Astrocyte (in vitro differentiated cells and primary cell): ENCODE measurements at regions not wholly inside any gene's neighbourhood (a gene's known extent, or its start where the extent isn't known, plus 50 kb on each side); places are given as distances from the start of the nearest gene placed in this dataset.
"Not testable (repeated sequence)": the region's sequence is repeated elsewhere in the genome, so short reads cannot be mapped to it uniquely, and the experiment has no call there.

ENCODE experiments used
- DNase-seq: peaks from one replicate; pipeline ENCODE4 v3.0.0-alpha.2; 2010; ENCODE audit warnings: low read depth
- FAIRE-seq: peaks from 2 replicates; lab custom pipeline; 2011; peaks lifted over from hg19 to GRCh38; lab: Jason Lieb, UNC
- H2AFZ ChIP-seq: 2 replicates; pipeline ENCODE4 v1.6.0; 2012; ENCODE audit warnings: low read depth, low read length, inconsistent platforms
- H3K27ac ChIP-seq: 2 replicates; pipeline ENCODE4 v1.5.1; 2011; ENCODE audit warnings: low read depth, low read length, inconsistent platforms
- H3K27me3 ChIP-seq: 2 replicates; pipeline ENCODE4 v1.6.0; 2011; ENCODE audit warnings: low read length, inconsistent platforms; ENCODE audit not compliant: insufficient read depth
- H3K36me3 ChIP-seq: 2 replicates; pipeline ENCODE4 v1.5.1; 2011; ENCODE audit warnings: low read length, inconsistent platforms; ENCODE audit not compliant: insufficient read depth
- H3K4me1 ChIP-seq: 2 replicates; pipeline ENCODE4 v1.5.1; 2011; ENCODE audit warnings: low read length, inconsistent platforms; ENCODE audit not compliant: insufficient read depth
- H3K4me2 ChIP-seq: 2 replicates; pipeline ENCODE4 v1.6.0; 2012; ENCODE audit warnings: low read length, inconsistent platforms
- H3K4me3 ChIP-seq: 2 replicates; pipeline ENCODE4 v1.5.1; 2011; ENCODE audit warnings: low read depth, mild to moderate bottlenecking, low read length, inconsistent platforms; ENCODE audit not compliant: insufficient read depth
- H3K79me2 ChIP-seq: 2 replicates; pipeline ENCODE4 v1.6.0; 2012; ENCODE audit warnings: mild to moderate bottlenecking, low read length, inconsistent platforms; ENCODE audit not compliant: insufficient read depth
- H3K9ac ChIP-seq: 2 replicates; pipeline ENCODE4 v1.6.0; 2012; ENCODE audit warnings: mild to moderate bottlenecking, low read length, inconsistent platforms
- H3K9me3 ChIP-seq: 2 replicates; pipeline ENCODE4 v1.5.1; 2012; ENCODE audit warnings: low read depth, mild to moderate bottlenecking, low read length, inconsistent platforms; ENCODE audit not compliant: insufficient read depth
- H4K20me1 ChIP-seq: 2 replicates; pipeline ENCODE4 v1.6.0; 2012; ENCODE audit warnings: low read length, inconsistent platforms; ENCODE audit not compliant: insufficient read depth
- H3K27ac Mint-ChIP-seq: one replicate; pipeline ENCODE4 v1.8.0; 2021; ENCODE audit warnings: mild to moderate bottlenecking, mixed read lengths; ENCODE audit not compliant: unreplicated experiment
- H3K27me3 Mint-ChIP-seq: one replicate; pipeline ENCODE4 v1.8.0; 2021; ENCODE audit warnings: low read depth, mixed read lengths; ENCODE audit not compliant: unreplicated experiment
- H3K36me3 Mint-ChIP-seq: one replicate; pipeline ENCODE4 v1.8.0; 2021; ENCODE audit warnings: low read depth, mixed read lengths; ENCODE audit not compliant: unreplicated experiment
- H3K4me1 Mint-ChIP-seq: one replicate; pipeline ENCODE4 v1.8.0; 2021; ENCODE audit warnings: low read depth, mixed read lengths; ENCODE audit not compliant: unreplicated experiment
- H3K4me3 Mint-ChIP-seq: one replicate; pipeline ENCODE4 v1.8.0; 2021; ENCODE audit warnings: mild to moderate bottlenecking, moderate library complexity, mixed read lengths; ENCODE audit not compliant: unreplicated experiment
- H3K9me3 Mint-ChIP-seq: one replicate; pipeline ENCODE4 v1.8.0; 2021; ENCODE audit warnings: mild to moderate bottlenecking, mixed read lengths; ENCODE audit not compliant: unreplicated experiment
- CTCF ChIP-seq: IDR thresholded peaks from 2 replicates; pipeline ENCODE4 v1.5.1; 2011; ENCODE audit warnings: low read depth, mild to moderate bottlenecking, inconsistent platforms, low read length, moderate library complexity; ENCODE audit not compliant: insufficient read depth
- EZH2 ChIP-seq: IDR thresholded peaks from 2 replicates; pipeline ENCODE4 v1.6.1; 2012; ENCODE audit warnings: mild to moderate bottlenecking, low read length, inconsistent platforms; ENCODE audit not compliant: insufficient read depth

DNA sequence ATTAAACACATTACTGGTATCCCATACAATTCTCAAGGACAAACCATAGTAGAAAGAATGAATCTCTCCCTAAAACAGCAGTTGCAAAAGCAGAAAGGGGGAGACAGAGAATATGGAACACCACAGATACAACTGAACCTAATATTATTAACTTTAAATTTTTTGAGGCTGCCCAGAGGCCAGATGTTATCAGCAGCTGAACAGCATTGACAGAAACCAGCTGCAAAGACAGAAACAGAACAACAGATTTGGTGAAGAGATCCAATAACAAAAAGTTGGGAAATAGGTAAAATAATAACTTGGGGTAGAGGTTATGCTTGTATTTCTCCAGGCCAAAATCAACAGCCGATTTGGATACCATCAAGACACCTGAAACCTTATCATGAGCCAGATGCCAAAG lies 89.0 kb upstream of the VSTM2A start:
- not testable (repeated sequence) for H3K27me3 ChIP-seq, H3K36me3 Mint-ChIP-seq, H3K9ac ChIP-seq, DNase-seq, H3K79me2 ChIP-seq, H3K9me3 ChIP-seq, H3K4me3 ChIP-seq, H3K27ac ChIP-seq, H3K4me1 ChIP-seq, H3K4me1 Mint-ChIP-seq, H2AFZ ChIP-seq, H3K4me2 ChIP-seq, H3K27me3 Mint-ChIP-seq, FAIRE-seq, H3K27ac Mint-ChIP-seq, H3K36me3 ChIP-seq, H4K20me1 ChIP-seq, H3K4me3 Mint-ChIP-seq
- H3K9me3 Mint-ChIP-seq = peaks cover 19% of the 10 kb centered on the region

- H3K4me1 ChIP-seq, DNase-seq, H3K36me3 Mint-ChIP-seq, H3K4me3 ChIP-seq, H3K79me2 ChIP-seq, FAIRE-seq, H3K27me3 ChIP-seq, H3K4me2 ChIP-seq, H3K9ac ChIP-seq, H3K27ac ChIP-seq, H3K36me3 ChIP-seq, H3K27ac Mint-ChIP-seq, H3K4me3 Mint-ChIP-seq, H3K4me1 Mint-ChIP-seq, H3K9me3 ChIP-seq, H2AFZ ChIP-seq, H4K20me1 ChIP-seq, H3K27me3 Mint-ChIP-seq: not testable (repeated sequence)
- H3K9me3 Mint-ChIP-seq = peaks cover 18% of the 10 kb centered on the region
Observed at GRCh38 chr7:54454700-54455099, 87.5 kb upstream of the VSTM2A start.

DNA sequence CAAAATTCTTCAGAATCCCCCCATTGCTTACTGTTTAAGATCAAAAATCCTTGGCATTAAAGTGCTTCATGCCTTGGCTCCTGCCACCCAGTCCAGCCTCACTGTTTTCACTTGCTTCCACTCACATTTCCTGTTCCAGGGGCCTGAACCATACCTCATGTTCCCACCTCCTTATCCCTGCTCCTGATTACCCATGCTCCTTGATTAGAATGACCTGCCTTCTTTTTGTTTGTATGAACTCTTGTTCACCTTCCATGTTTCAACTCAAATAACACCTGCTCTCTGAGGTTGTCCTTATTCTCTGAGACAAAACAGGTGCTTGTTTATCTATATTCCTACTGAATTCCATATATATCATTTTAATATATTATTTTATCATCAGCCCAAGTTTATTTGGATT lies 77.1 kb upstream of the VSTM2A start:
- H2AFZ ChIP-seq = no peak overlapping the region
- peaks cover 3% of the 10 kb centered on the region for H3K9me3 ChIP-seq
- H3K36me3 Mint-ChIP-seq = no peaks in the 10 kb centered on the region

More for the DNA sequence above, 77.1 kb upstream of the VSTM2A start:
- Histone ChIP-seq H4K20me1 (no peaks in the 10 kb centered on the region), H3K79me2 (no peaks in the 10 kb centered on the region), H3K36me3 (no peaks in the 10 kb centered on the region), H3K9ac (no peak overlapping the region), H3K27ac (no peak overlapping the region), H3K27me3 (no peaks in the 10 kb centered on the region), H3K4me1 (no peaks in the 10 kb centered on the region), H3K4me3 (no peak overlapping the region), H3K4me2 (no peak overlapping the region)
- no peaks in the 10 kb centered on the region for H3K9me3 Mint-ChIP-seq
- H3K27me3 Mint-ChIP-seq = peaks cover 1% of the 10 kb centered on the region
- FAIRE-seq (no peak), DNase-seq (no peak)
- TF ChIP-seq EZH2 (no peak), CTCF (no peak)
- H3K4me1 Mint-ChIP-seq = no peaks in the 10 kb centered on the region
- H3K27ac Mint-ChIP-seq = no peak overlapping the region
- H3K4me3 Mint-ChIP-seq = no peak overlapping the region
